C1 segment of cervical spinal cord (tissue), 14 donors: ENCODE measurements at regions not wholly inside any gene's neighbourhood (a gene's known extent, or its start where the extent isn't known, plus 50 kb on each side); places are given as distances from the start of the nearest gene placed in this dataset.
A peak's percentile ranks its signal among the peaks of the same experiment; 100 is the strongest.
"Not testable (repeated sequence)": the region's sequence is repeated elsewhere in the genome, so short reads cannot be mapped to it uniquely, and the experiment has no call there.

ENCODE experiments used
- DNase-seq, 14 donors: peaks; one replicate each; lab custom pipeline; 2025; lab: John Stamatoyannopoulos, UW

- no peak for DNase-seq
Measured at GRCh38 chr21:35529171-35529863, 480.2 kb upstream of the RUNX1 start.

- DNase-seq, result peak in 5 of 14 donors; percentile 2 to 28 (median 19)
Measured at GRCh38 chr21:35528116-35529042, 479.3 kb upstream of the RUNX1 start.

DNA sequence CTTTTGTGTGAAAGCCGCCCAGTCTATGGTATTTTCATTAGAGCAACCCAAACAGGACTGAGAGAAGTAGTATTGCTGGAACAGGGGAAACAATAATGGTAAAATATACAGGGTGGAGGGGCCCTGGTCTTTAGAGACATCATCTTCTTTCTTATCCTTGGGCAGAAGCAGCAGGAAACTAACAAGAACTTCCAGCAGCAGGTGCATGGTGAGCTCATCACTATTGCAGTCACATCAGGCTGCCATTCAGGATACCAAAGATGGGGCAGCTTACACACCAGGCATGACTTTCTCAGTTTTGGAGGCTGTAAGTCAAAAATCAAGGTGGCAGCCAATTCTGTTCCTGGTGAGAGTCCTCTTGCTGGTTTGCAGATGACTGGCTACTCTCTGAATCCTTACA is 478.3 kb upstream of the RUNX1 start:
- no peak for DNase-seq

GRCh38 chr21:35525443-35525842 is 476.3 kb upstream of the RUNX1 start:
- peak in 1 of 14 donors; percentile 5 for DNase-seq

DNA sequence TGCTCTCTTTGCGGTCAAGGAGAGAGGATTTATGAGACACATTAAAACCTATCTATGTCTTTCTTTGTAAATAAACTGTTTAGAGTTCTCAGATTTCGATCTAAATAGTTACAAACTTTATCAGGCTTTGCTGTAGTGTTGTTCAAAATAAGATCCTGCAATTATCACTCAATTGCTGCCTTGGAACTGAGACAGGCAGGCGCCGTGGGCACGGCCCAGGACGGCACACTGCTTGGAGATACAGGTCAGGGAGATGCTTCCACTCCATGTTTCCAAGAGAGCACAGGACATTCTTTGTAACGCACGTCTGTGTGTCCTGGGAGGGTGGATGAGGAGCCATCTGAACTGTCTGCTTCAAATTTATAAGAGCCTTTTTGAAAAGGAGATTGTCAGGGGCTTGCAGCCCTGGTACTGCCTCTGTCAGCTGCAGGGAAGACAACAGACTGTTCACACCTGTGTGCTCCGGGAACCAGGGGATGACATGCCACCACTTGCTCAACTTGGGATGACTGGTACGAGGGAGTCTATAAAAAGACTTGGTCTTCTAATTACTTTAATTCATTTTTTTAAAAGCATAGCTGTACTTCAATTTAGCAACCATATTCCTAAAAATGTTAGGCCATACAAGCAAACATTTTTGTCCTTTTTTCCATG is 472.9 kb upstream of the RUNX1 start:
- no peak for DNase-seq

GRCh38 chr21:35521293-35521692 is 472.2 kb upstream of the RUNX1 start:
- no peak for DNase-seq

DNA sequence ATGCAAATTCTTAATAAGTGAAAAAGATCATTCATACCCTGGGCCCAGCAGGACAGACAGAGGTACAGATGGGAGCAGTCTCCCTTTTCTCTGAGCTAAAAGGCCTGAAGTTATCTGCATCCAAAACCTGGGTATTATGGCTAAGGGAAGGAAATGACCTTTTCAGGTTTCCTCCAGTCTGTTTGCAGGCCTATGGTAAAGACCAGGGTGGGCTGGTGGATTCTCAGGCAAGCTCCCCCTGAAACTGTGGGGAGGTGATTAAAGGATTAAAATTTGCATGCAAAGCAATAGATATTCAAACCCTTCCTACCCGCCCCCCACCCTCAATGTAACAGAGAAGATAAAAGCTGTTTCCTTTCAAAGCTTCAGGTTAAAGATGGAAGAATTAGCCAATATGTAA is 471.8 kb upstream of the RUNX1 start:
- no peak for DNase-seq

- no peak for DNase-seq
Measured at GRCh38 chr21:35520302-35520701, 471.2 kb upstream of the RUNX1 start.

GRCh38 chr21:35517865-35518264 is 468.8 kb upstream of the RUNX1 start:
- no peak for DNase-seq

DNA sequence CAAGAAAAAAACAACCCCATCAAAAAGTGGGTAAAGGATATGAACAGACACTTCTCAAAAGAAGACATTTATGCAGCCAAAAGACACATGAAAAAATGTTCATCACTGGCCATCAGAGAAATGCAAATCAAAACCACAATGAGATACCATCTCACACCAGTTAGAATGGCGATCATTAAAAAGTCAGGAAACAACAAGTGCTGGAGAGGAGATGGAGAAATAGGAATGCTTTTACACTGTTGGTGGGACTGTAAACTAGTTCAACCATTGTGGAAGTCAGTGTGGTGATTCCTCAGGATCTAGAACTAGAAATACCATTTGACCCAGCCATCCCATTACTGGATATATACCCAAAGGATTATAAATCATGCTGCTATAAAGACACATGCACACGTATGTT is 467.2 kb upstream of the RUNX1 start:
- DNase-seq, result not testable (repeated sequence)

DNA sequence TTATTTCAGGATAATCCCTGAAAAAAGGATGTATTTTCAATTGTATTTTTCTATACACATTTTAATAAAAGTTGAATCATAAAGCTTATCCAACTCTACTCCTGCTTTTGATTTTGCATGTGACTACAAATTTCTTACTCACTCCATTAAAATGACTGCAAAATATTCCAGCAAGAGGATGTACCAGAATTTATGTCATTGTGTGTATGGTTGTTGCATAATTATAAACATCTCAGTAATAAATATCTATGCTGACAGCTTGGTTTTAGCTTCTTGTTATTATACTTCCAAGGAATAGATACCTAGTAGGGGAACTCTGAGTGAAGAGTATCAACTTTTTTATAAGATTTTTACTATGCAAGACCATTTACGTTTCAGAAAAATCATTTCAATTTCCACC is 463.2 kb upstream of the RUNX1 start:
- no peak for DNase-seq

- DNase-seq, result no peak
Measured at GRCh38 chr21:35511696-35512162, 462.6 kb upstream of the RUNX1 start.

DNA sequence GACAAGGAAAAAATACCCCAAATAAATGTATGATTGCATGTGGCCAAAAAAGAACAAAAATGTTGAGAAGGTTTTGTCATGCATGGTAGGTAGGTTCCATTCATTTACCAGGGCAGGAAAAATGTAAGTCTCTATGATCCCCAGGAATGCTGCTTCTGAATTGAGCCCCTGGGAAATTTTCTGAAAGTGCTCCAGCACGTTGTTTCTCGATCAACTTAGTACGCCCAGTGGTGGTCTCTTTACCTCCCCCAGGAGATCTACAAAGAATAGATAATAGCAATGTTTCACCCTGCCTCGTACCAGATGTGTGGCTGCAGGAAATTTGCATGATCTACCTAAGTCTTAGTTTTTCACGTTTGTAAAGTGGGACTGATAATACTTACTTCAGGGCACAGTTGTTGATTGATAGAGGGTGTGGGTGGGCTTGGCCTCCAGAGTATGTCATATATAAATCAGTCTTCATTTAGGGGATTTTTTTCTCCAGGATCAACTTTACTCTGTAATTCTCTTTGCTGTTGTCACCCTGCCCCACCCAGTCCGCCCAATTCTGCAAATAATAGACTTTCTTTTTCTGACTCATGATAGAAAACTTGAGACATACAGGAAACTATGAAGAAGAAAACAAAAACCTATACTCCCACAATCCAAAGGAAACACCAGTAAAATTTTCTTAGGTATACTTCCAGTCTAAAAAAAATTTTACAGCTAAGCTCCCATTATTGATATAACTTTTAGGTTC is 462.0 kb upstream of the RUNX1 start:
- DNase-seq, result no peak

DNA sequence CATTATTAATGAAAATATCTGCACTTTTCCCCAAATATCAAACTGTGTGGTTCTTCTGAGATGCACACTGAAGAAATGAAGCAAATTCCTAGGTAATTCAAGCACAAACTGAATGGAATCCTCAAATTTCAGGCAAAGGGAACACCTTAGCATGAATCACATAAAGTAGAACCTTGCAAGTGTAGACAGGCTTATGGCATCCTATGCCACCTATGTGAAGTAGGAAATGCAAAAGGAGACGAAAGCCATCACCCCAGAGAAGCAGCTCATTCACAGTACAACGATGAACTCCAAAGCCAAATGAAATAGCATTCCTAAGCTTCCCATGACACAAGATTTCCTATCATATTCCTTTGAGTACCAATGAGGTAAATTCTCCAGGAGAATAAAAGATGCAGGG is 461.2 kb upstream of the RUNX1 start:
- DNase-seq, result no peak

GRCh38 chr21:35509001-35509704 is 460.1 kb upstream of the RUNX1 start:
- peak in 2 of 14 donors; percentile 7 to 24 for DNase-seq

DNA sequence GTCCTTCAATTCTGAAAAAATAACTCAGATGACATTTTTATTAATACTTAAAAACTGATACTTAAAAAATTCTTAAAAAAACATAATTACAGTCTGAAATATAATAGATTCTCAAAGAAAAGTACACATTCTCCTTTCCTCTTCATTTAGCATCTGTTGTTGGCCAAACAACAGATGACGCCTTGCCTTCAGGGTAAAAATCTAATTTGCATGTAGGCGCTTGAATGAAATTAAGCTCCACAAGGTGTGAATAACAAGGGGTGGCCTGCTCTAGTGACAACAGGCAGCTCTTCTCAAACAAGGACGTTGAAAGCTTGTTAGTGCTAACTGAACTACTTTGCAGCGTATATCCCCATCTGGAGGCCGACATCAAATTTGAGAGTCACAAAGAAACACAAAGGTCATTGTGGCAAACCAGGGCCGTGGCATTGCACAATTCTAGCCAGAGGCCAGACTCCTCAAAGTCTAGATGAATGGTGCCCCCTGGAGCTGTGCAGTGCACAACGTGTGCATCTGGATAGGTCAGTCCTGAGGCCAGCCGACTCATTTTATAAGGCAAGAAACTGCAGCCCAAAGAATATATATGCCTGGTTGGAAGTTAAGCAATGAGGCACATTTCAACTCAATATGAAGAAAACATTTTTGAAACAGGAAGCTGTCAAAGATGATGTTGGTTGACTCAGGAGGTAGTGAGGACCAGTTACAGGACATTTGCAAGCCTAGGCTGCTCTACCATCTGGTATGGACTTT is 459.2 kb upstream of the RUNX1 start:
- peak in 6 of 14 donors; percentile 16 to 58 (median 34) for DNase-seq

- DNase-seq, result no peak
Measured at GRCh38 chr21:35507181-35507759, 458.2 kb upstream of the RUNX1 start.

GRCh38 chr21:35506771-35507170 is 457.7 kb upstream of the RUNX1 start:
- no peak for DNase-seq

DNA sequence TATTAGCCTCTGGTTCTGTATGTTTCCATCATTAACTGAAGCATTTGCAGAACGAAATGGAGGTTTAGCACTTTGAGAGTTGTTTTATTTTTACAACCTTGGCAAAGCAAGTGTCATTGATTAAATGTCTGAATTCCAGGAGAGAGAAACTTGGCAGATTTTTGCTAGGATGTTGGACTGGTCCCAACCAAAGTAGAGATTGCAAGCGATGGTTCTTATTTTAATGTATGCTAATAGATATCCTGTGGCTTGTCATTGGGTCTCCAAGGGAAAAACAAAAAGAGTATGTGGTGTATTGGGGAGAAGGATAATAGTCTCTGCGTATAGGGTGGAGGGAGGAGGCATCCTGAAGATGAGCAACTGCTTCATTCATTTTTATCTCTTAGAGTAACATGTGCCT is 457.2 kb upstream of the RUNX1 start:
- DNase-seq, result no peak
